Keratinocyte (primary cell): ENCODE measurements at regions not wholly inside any gene's neighbourhood (a gene's known extent, or its start where the extent isn't known, plus 50 kb on each side); places are given as distances from the start of the nearest gene placed in this dataset.

Source experiments
- EZH2 ChIP-seq: IDR thresholded peaks from one replicate; pipeline ENCODE4 v1.6.1; 2012; ENCODE audit warnings: inconsistent platforms, mild to moderate bottlenecking, low read length, moderate library complexity
- TF ChIP-seq, protein P1 (sequence below), 3 experiments: IDR thresholded peaks in 1 of 3; conservative IDR thresholded peaks in 1 of 3; optimal IDR thresholded peaks in 1 of 3; 2 replicates in 2 of 3; 3 replicates in 1 of 3; pipeline versions ENCODE3 to v1.5.1; 2011; ENCODE audit warnings: low read length in 3 of 3, mild to moderate bottlenecking in 3 of 3, moderate library complexity in 2 of 3, control low read depth in 1 of 3, inconsistent platforms in 1 of 3; ENCODE audit not compliant: insufficient read depth in 2 of 3; ENCODE audit errors: extremely low read depth in 1 of 3

DNA sequence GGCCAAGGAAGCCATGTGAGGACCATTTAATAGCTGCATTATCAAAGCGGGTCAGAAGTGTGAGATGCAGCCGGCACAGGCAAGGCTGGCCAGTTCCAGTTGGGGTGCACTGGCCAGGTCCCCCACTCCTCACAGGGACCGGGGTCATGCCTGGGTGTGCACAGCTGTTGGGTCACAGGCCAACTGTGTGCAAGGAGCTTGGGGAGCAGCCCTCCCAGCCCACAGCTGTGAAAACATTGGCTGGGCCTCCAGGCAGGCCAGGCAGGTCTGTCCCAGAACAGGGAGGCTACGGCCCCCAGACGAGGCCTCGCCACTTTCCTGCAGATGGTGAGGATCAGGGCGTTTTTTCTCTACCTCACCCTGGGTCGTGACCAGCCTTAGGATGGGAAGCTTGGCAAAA is 521.0 kb downstream of the NTRK3 start:
- TF ChIP-seq, protein P1, sequence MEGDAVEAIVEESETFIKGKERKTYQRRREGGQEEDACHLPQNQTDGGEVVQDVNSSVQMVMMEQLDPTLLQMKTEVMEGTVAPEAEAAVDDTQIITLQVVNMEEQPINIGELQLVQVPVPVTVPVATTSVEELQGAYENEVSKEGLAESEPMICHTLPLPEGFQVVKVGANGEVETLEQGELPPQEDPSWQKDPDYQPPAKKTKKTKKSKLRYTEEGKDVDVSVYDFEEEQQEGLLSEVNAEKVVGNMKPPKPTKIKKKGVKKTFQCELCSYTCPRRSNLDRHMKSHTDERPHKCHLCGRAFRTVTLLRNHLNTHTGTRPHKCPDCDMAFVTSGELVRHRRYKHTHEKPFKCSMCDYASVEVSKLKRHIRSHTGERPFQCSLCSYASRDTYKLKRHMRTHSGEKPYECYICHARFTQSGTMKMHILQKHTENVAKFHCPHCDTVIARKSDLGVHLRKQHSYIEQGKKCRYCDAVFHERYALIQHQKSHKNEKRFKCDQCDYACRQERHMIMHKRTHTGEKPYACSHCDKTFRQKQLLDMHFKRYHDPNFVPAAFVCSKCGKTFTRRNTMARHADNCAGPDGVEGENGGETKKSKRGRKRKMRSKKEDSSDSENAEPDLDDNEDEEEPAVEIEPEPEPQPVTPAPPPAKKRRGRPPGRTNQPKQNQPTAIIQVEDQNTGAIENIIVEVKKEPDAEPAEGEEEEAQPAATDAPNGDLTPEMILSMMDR (optimal IDR thresholded peaks at IDR 0.05 in 1 of 3, IDR thresholded peaks at IDR 0.05 in 1 of 3, conservative IDR thresholded peaks at IDR 0.05 in 1 of 3; ENCODE audit: extremely low read depth in 1 of 3, insufficient read depth in 2 of 3, low read length in 3 of 3): no peak
- no peak for TF ChIP-seq EZH2
